GM19035 (cell line): ENCODE measurements at regions not wholly inside any gene's neighbourhood (a gene's known extent, or its start where the extent isn't known, plus 50 kb on each side); places are given as distances from the start of the nearest gene placed in this dataset.
"Not testable (repeated sequence)": the region's sequence is repeated elsewhere in the genome, so short reads cannot be mapped to it uniquely, and the experiment has no call there.

Source experiments
- ATAC-seq: cut with Tn5 transposase; IDR thresholded peaks from one replicate; pipeline ENCODE4 v1.9.1; 2021; ENCODE audit not compliant: unreplicated experiment

DNA sequence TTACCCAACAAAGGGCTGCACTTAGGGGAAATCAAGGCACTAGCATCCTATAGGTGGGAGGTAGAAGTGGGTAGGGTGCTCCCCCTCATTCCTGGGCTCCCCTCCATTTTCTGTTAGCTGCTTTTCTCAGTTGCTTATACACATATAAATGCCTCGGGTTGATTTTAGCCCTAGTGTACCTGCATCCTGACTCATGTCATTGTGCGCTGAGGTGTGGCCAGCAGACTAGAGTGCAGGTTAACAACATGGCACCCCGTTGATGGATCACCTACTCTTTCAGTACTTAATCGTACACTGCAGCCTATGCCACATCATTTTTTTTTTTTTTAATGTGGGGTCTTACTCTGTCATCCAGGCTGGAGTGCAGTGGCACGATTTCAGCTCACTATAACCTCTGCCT lies 144.0 kb upstream of the ITGB1 start:
- no peak for ATAC-seq

- no peak for ATAC-seq
Observed at GRCh38 chr10:33101392-33101787, 143.4 kb upstream of the ITGB1 start.

DNA sequence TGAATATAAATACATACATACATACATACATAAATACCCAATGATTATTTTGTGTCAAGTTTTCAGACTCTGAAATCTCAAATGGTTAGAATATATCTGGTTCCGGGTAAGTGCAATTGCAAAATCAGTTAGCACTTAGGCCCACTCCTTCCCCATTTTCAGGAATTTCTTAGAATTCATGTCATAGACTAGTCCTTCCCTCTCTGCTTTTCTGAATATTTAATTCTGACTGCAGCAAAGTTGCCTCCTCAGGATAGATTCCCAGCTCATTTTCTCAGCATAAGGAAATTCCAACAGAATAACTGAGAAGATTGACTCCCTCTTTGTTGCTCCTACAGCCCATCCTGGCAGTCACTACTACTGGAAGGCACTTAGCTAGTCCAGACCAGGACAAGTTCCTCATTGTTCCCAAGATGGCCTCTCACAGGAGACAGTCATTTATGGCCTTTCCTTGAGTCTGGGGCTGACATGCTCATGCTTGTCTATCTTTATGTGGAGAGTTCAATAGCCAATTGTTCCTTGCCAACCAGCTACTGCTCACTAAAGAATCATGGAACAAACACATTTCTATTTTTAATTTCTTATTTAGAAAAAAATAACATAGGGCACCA lies 142.9 kb upstream of the ITGB1 start:
- no peak for ATAC-seq

GRCh38 chr10:33099748-33100147 lies 141.7 kb upstream of the ITGB1 start:
- ATAC-seq, result peak; percentile 3

GRCh38 chr10:33098951-33099663 lies 141.1 kb upstream of the ITGB1 start:
- peak; percentile 41 for ATAC-seq

GRCh38 chr10:33095867-33096815 lies 138.1 kb upstream of the ITGB1 start:
- ATAC-seq, result peak; percentile 70

DNA sequence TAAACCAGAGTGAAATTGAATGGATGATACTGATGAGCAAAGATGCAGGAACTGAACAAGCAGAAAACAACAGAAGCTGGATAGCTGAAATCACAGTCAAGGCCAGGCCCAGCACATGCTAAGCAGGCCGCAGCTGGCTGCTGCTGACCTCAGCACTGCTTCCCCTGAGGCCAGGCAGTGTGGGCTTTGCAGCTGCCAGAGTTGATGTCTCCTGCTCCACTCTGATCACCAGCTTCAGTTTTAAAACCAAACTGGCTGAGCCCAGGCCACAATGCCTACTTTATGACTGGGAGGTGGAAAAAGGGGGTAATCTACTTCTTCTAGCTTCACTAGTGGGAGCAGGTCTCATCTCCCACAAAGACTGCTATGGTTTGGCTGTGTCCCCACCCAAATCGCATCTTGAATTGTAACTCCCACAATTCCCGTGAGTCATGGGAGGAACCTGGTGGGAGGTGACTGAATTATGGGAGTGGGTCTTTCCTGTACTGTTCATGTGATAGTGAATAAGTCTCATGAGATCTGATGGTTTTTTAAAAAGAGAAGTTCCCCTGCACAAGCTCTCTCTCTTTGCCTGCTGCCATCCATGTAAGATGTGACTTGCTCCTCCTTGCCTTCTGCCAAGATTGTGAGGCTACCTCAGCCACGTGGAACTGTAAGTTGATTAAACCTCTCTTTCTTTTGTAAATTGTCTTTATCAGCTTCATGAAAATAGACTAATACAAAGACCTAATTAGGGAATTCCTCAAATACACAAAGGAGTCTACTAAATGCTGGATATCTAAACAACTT lies 136.4 kb upstream of the ITGB1 start:
- ATAC-seq, result no peak

DNA sequence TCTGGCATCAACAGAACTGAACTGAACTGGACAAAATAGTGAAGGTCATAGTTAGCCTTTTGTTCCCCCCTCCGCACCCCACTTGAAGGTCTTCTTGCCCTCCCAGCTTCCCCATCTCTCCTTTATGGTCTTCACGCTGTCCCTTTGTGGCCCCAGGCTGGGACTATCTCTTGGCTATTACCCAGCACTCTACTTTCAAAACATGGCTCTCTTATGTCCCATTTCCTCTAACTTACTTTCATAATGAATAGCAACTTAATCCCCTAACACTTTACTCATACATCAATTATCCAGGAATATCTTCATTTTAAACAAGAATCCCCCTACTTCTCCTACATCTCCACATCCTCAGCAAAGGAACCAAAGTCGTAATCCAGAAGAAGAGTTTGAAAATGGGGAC lies 135.3 kb upstream of the ITGB1 start:
- ATAC-seq, result no peak

DNA sequence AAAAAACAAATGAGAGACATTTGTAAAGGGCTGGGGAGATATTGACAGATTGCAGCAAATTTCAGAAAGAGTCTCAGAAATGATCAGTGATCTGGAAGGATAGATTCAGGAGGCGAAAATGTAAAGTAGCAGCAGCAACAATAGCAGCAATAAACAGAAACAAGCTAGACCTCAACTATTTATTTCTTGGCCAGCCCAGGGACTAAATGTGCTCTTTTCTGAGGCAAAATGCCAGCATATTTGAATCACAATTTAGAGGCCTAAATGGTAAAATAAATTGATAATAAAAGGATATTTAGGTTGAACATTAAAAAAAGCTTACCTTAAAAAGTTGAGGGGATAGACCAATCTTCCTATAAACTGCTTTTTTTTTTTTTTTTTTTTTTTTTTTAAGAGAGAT lies 134.6 kb upstream of the ITGB1 start:
- ATAC-seq, result no peak

- no peak for ATAC-seq
Observed at GRCh38 chr10:33091201-33091600, 133.2 kb upstream of the ITGB1 start.

GRCh38 chr10:33088990-33089389 lies 131.0 kb upstream of the ITGB1 start:
- no peak for ATAC-seq

DNA sequence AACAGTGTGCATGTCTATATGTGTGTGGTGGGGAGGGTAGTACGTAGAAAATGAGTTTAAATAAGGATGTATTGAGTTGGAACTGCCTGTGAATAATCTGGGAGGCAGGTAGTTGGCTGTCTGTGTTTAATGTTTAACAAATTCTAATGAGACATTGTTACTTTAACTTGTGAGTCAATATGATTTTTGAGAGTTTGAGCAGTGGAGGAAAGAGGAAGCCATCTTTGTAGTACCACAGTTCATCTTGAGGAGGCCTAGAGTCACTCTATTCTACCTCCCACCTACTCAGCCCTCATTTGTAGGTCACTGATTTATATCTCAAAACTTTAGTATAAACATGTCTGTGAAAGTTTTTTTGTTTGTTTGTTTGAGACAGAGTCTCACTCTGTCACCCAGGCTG lies 129.9 kb upstream of the ITGB1 start:
- no peak for ATAC-seq

DNA sequence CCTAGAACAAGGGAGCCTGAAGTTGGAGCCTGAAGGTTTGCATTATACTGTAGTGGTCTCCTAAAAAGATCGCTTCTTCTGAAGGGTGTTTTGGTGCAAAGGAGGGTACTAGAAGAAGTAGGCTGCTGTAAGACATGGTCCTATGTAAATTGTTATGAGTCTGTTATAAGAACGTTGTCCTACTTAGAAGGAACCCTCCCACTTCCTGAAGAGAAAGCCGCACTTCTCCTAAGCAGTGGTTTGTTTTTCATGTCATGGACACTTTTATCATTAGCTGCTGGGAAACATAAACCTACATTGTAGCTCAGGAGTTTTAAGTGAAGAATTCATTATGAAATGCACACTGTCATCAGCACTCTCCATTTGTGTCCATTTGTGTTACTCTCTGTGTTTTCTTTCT lies 129.1 kb upstream of the ITGB1 start:
- no peak for ATAC-seq

GRCh38 chr10:33086100-33086499 lies 128.1 kb upstream of the ITGB1 start:
- no peak for ATAC-seq

DNA sequence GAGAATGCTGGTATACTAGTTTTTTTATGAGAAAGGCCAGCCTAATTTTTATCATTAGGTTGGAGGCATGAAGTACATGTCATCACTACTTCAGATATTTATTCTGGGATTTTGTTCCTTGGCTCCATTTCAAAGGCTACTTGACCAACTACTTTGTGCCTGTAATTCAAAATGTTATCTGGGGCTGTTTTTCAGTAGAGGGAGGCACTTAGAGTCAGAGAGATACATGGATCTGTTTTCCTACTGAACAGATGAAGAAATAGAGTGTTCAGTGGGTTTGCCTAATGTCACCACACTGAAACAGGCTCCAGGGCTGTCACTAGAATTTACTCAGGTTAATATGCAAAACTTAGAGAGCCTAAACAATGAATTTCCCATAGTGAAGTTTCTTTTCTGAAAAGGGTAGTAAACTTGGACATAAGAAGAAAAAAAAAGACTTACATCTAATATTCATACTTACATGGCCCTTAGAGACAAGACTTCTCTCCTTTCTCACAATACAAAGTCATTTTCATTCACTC lies 127.3 kb upstream of the ITGB1 start:
- no peak for ATAC-seq

DNA sequence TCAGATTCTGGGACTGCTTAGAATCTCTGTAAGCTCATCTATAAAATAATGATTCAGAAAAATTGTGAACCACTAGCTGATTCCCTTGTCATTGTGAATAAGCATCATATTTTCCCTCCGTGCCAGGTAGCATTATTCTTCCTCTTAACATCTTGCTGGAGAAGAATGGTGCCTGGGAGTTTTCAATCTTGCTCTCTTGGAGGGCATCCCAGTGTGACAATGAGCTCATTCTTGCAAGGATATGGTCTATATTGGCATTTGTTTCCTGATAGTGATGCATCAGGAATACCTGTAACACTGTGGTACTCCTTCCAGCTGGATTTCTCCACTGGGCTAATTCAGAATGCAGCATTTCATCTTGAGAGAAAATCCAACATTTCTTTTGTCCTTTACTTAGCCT lies 126.4 kb upstream of the ITGB1 start:
- ATAC-seq, result no peak

DNA sequence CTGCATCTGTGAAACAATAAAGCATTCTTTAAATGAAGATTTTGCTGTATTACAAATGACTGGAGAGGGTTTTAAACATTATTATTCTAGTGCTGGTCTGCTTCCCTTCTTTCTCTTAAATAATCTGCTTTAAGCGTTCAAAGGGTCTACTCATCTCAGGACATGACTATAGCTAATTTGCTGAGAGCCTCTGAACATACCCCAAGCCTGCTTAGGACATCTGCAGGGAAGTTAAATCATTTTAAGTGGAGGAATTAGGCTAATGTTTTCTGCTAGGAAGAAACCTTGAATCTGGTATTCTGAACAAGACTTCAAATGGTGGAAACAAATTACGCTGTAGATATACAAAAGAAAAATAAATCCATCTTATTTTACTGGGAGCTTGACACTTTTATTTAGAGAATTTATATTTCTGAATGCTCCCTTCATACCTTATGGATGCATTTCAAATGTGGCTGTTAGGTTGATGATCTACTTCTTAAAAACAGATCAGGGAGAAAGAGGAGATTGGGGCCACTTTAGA lies 124.4 kb upstream of the ITGB1 start:
- no peak for ATAC-seq

DNA sequence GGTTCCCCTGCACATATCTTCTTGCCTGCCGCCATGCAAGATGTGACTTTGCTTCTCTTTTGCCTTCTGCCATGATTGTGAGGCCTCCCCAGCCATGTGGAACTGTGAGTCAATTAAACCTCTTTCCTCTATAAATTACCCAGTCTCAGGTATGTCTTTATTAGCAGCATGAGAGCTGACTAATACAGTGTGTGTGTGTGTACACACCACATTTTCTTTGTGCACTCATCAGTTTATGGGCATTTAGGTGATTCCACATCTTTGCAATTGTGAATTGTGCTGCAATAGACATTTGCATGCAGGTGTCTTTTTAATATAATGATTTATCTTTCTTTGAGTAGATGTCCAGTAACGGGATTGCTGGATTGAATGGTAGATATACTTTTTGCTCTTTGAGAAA lies 122.4 kb upstream of the ITGB1 start:
- not testable (repeated sequence) for ATAC-seq

DNA sequence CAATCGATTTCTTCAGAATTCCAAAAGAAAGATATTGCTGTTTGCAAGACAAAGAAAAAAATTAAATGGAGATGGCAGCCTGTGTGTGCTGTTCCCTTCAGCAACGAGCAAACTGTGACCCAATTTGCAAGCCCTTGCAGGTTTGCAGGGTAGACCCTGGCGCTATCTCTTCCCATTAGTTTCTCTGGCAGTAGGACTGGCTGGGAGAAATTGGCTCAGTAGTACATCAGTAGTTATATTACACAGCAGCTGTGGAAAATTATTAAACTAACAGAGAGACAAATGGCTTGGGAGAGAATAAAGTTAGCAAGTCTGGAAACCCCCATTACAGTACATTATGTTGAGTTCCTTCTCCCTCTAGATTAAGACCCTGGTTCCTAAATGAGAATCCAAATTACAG lies 116.4 kb upstream of the ITGB1 start:
- ATAC-seq, result no peak

DNA sequence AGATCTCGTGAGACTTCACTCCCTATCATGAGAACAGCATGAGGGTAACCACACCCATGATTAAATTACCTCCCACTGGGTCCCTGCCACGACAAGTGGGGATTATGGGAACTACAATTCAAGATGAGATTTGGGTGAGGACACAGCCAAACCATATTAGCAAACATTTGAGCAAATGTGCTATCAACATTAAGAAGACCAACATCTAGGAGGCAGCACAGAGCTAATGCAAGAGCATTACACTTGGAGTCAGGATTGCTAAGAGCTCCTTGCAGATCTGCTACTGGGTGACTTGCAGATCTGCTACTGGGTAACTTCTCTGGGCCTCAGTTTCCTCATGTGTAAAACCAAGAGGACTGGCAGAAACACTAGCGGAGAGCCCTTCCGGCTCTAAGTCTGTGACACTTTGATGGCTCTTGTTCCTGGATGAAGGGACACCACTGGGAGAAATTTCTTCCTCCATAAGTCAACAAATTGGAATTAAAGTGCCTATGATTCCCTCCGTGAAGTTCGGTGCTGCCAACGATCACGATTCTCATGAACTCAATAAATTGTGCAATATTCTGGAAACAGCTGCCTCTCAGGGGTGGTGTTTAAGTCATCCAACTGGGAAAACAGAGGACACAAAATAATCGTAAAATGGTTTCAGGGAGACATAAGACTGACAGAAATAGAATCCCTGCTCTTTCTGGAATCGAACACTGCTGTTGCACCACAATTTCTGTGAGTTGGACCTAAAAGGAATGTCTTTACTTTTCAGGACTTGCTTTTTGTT lies 115.8 kb upstream of the ITGB1 start:
- ATAC-seq, result no peak
